Esophagus muscularis mucosa (tissue), 3 donors: ENCODE measurements at regions not wholly inside any gene's neighbourhood (a gene's known extent, or its start where the extent isn't known, plus 50 kb on each side); places are given as distances from the start of the nearest gene placed in this dataset.
A peak's percentile ranks its signal among the peaks of the same experiment; 100 is the strongest.

Source experiments
- POLR2A ChIP-seq: fragments of 450-650 bp; IDR thresholded peaks from one replicate; pipeline ENCODE4 v1.6.1; 2017; ENCODE audit warnings: antibody characterized with exemption, moderate library complexity, mild to moderate bottlenecking, low read depth
- POLR2AphosphoS5 ChIP-seq, 2 donors: sonication (generic); formaldehyde crosslinking; IDR thresholded peaks; one replicate each; pipeline ENCODE4 v1.6.1; 2017; ENCODE audit warnings: antibody characterized with exemption in 2 of 2
- TF ChIP-seq, protein P1 (sequence below), 3 experiments: fragments of 200-600 bp in 2 of 3; fragments of 450-650 bp in 1 of 3; sonication (generic) in 2 of 3; IDR thresholded peaks; one replicate each; pipeline ENCODE4 v1.5.1; 2017 to 2019; ENCODE audit warnings: antibody characterized with exemption in 3 of 3, mild to moderate bottlenecking in 2 of 3, moderate library complexity in 1 of 3

DNA sequence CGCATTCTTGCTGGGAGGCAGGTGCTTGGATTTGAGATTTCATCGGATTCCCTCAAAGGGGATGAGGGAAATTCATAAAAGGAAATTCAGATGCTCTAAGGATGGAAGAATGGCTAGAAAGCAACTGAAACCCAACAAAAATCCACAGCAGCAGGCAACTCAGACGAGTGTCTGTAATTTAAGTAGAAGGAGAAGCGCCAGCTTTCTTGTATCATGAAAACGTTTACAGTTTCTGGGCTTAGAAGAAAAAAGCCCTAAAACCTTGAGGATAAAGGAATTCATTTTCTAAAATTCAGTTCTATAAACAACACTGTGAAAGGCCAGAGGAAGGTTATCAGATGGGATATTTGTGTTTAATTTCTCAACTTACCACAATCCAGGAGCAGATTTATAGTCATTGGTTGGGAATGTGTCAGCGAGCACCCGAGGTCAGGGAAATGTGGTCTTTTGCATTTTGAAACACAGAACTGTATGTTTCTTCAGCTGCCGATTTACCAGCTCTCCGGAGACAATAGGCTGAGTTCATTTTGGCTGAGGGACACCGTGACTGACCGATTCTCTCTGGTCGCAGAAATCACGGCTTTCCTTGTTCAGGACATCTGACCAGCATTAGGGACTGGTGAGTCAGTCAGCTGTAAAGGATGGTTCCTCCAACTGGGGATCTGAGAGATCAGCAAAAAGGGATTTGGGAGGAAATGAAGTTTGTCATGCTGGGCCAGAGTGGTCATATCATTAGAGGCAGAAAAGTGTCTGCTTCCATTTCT is 111.6 kb upstream of the ERRFI1 start:
- TF ChIP-seq, protein P1, sequence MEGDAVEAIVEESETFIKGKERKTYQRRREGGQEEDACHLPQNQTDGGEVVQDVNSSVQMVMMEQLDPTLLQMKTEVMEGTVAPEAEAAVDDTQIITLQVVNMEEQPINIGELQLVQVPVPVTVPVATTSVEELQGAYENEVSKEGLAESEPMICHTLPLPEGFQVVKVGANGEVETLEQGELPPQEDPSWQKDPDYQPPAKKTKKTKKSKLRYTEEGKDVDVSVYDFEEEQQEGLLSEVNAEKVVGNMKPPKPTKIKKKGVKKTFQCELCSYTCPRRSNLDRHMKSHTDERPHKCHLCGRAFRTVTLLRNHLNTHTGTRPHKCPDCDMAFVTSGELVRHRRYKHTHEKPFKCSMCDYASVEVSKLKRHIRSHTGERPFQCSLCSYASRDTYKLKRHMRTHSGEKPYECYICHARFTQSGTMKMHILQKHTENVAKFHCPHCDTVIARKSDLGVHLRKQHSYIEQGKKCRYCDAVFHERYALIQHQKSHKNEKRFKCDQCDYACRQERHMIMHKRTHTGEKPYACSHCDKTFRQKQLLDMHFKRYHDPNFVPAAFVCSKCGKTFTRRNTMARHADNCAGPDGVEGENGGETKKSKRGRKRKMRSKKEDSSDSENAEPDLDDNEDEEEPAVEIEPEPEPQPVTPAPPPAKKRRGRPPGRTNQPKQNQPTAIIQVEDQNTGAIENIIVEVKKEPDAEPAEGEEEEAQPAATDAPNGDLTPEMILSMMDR (IDR thresholded peaks at IDR 0.05), result no peak
- peak; percentile 64 to 69 for TF ChIP-seq POLR2AphosphoS5 (IDR thresholded peaks at IDR 0.05)
- TF ChIP-seq POLR2A, result no peak
